GM19238 (cell line): ENCODE measurements at regions not wholly inside any gene's neighbourhood (a gene's known extent, or its start where the extent isn't known, plus 50 kb on each side); places are given as distances from the start of the nearest gene placed in this dataset.
A peak's percentile ranks its signal among the peaks of the same experiment; 100 is the strongest.

Source experiments
- DNase-seq: peaks from one replicate; pipeline ENCODE4 v3.0.0; 2011; ENCODE audit warnings: low spot score; ENCODE audit not compliant: insufficient read length

GRCh38 chr18:2302628-2303516 is 268.4 kb downstream of the METTL4 start:
- DNase-seq: no peak

- DNase-seq: no peak
Measured at GRCh38 chr18:2303517-2304238, 267.6 kb downstream of the METTL4 start.

- no peak for DNase-seq
Measured at GRCh38 chr18:2304378-2305175, 266.7 kb downstream of the METTL4 start.

GRCh38 chr18:2306606-2307005 is 264.7 kb downstream of the METTL4 start:
- no peak for DNase-seq

GRCh38 chr18:2310886-2311285 is 260.4 kb downstream of the METTL4 start:
- no peak for DNase-seq

- no peak for DNase-seq
Measured at GRCh38 chr18:2312440-2312839, 258.9 kb downstream of the METTL4 start.

GRCh38 chr18:2313332-2313731 is 258.0 kb downstream of the METTL4 start:
- DNase-seq: no peak

- no peak for DNase-seq
Measured at GRCh38 chr18:2316082-2316750, 255.1 kb downstream of the METTL4 start.

- DNase-seq: no peak
Measured at GRCh38 chr18:2316751-2317696, 254.3 kb downstream of the METTL4 start.

- DNase-seq: no peak
Measured at GRCh38 chr18:2324459-2324858, 246.8 kb downstream of the METTL4 start.

GRCh38 chr18:2325308-2325849 is 245.9 kb downstream of the METTL4 start:
- DNase-seq: no peak

- no peak for DNase-seq
Measured at GRCh38 chr18:2325933-2326332, 245.4 kb downstream of the METTL4 start.

GRCh38 chr18:2326999-2327398 is 244.3 kb downstream of the METTL4 start:
- no peak for DNase-seq

GRCh38 chr18:2330764-2331163 is 240.5 kb downstream of the METTL4 start:
- no peak for DNase-seq

- DNase-seq: no peak
Measured at GRCh38 chr18:2331491-2331890, 239.8 kb downstream of the METTL4 start.

- DNase-seq: no peak
Measured at GRCh38 chr18:2336690-2337392, 234.5 kb downstream of the METTL4 start.

- DNase-seq: peak; percentile 16
Measured at GRCh38 chr18:2337552-2338141, 233.7 kb downstream of the METTL4 start.

- DNase-seq: no peak
Measured at GRCh38 chr18:2338601-2339000, 232.7 kb downstream of the METTL4 start.

GRCh38 chr18:2340335-2340734 is 231.0 kb downstream of the METTL4 start:
- no peak for DNase-seq
